GM12875 (cell line): ENCODE measurements at regions not wholly inside any gene's neighbourhood (a gene's known extent, or its start where the extent isn't known, plus 50 kb on each side); places are given as distances from the start of the nearest gene placed in this dataset.

Experiments used
- H3K4me3 ChIP-seq: one replicate; pipeline ENCODE4 v1.5.1; 2011; ENCODE audit warnings: low read depth, low read length, control low read depth
- CTCF ChIP-seq: IDR thresholded peaks from 2 replicates; pipeline ENCODE4 v1.5.1; 2011; ENCODE audit warnings: low read depth, mild to moderate bottlenecking, control low read depth, inconsistent platforms, low read length, moderate library complexity, borderline replicate concordance; ENCODE audit not compliant: insufficient read depth

GRCh38 chr15:53059273-53060043, 269.3 kb upstream of the ONECUT1 start:
- H3K4me3 ChIP-seq: no peak overlapping the region
- TF ChIP-seq CTCF: no peak

GRCh38 chr15:53046153-53046790, 256.1 kb upstream of the ONECUT1 start:
- no peak overlapping the region for H3K4me3 ChIP-seq
- TF ChIP-seq CTCF: no peak

GRCh38 chr15:53038655-53038941, 248.5 kb upstream of the ONECUT1 start:
- no peak overlapping the region for H3K4me3 ChIP-seq
- no peak for TF ChIP-seq CTCF

GRCh38 chr15:53037904-53038654, 247.9 kb upstream of the ONECUT1 start:
- TF ChIP-seq CTCF: no peak
- no peak overlapping the region for H3K4me3 ChIP-seq

GRCh38 chr15:53036641-53037040, 246.5 kb upstream of the ONECUT1 start:
- no peak for TF ChIP-seq CTCF
- no peak overlapping the region for H3K4me3 ChIP-seq

- H3K4me3 ChIP-seq: no peak overlapping the region
- TF ChIP-seq CTCF: no peak
Measured at GRCh38 chr15:53034767-53035245, 244.7 kb upstream of the ONECUT1 start.
